GM21447 (cell line): ENCODE measurements at regions not wholly inside any gene's neighbourhood (a gene's known extent, or its start where the extent isn't known, plus 50 kb on each side); places are given as distances from the start of the nearest gene placed in this dataset.

ENCODE experiments used
- ATAC-seq: cut with Tn5 transposase; IDR thresholded peaks from one replicate; pipeline ENCODE4 v1.9.1; 2021; ENCODE audit not compliant: unreplicated experiment

DNA sequence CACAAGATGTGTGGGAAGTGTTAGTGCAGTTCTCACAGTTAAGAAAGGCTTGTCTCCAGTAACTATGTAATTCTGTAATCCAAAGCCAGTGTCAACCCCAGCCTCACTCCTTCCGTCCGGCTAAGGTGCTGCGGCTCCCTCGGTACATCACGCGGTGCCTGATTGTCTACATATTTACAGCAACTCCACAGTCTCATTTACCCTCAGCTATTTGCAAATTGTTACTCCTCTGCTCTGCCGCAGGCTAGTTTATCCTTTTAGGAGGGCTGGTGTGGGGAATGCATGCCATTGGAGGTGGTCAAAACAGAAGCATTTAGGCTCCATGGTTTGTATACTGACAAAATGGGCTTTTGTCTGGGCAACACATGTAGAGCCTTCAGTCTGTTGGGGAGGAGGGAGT lies 358.3 kb downstream of the METTL15 start:
- ATAC-seq: no peak

DNA sequence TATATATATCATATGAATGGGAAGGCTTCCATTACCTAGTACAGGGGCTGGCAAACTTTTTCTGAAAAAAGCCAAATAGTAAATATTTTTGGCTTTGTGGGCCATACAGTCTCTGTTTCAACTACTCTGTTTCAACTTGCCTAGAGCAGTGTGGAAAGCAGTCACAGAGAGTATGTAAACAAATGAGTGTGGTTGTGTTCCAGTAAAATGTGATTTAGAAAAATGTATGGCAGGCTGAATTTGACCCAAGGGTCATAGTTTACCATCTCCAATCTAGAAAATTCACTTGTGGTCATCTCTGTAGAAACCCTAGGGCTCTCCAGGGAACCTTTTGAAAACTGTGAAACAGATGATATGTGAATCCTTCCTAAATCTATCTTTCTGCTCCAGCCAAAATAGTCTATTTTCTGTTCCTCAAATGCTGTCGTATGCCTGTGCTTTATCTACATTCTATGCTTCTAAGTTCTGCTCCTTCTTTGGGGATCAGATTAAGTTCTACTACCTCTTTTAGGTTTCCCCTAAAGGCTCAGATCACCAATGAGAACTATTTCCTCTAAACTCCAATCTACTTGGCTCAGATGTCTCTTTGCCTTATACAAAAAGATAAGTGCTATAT lies 356.2 kb downstream of the METTL15 start:
- ATAC-seq: no peak

DNA sequence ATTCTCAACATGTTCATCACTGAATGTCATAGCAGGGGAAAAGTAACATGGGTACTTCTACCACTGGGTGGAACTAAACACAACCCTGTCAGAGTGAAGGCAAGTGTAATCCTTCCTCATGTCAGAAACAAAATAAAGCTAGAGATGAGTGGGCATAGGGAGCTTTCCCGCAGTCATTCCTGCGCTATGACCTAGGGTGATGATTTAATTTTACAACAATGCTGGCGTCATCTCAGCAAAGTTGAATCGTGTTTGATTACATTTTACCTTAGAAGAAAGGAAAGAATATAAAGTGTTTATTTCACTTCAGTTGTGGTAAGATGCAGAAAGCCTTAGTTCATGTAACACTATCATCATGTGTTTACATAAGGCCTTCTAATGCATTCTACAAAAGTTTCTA lies 355.6 kb downstream of the METTL15 start:
- no peak for ATAC-seq

DNA sequence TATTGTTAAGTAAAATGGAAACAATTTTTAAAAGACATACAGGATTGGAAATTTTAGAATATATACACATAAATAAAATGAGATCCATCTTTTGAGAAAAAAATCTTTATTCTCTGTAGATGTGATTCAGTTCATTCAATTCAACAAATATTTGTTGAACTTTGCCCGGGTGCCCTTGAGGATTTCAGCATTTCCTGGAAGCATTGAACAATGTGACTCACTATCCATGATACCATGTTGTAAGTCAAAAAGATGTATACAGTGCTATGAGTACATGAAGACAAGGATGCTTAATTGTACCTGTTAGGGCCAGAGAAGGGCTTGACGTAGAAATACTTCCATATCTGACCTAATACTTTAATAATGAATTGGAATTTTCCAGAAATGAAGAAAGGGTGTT lies 353.7 kb downstream of the METTL15 start:
- no peak for ATAC-seq

DNA sequence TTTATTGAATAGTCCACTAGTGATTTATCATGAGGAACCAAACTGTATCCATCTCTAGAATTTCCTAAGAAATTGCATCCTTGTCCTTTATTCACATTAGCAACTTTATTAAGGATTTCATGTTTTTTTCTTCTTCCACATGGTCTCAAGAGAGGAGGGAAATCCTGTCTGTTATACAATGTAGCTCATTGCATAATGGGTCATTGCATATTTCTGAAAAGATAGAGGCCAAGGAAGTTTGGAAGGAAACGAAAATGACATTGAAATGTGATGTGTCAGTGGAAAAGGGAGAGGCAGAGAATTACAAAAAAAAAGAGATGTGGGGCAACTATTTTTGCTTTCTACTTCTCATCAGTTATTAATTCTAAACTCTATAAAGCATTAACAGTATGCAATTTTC lies 353.1 kb downstream of the METTL15 start:
- ATAC-seq: no peak

DNA sequence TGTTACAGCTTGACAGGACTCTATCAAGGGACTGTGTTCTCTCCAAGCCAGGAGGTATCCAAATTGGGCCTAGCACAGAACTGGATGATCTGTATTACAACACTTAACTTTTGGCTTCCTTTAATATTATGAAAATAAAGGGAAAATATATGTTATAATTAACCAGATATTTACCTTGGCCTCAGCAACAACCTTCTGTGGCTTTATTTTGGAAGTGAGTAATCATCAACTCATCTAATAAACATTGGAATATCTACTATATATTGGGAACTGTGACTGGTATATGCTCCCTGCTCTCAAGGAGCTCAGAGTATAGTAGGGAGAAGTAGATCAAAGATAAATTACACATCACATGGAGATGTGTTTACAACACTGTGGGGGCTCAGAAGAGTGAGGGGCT lies 352.2 kb downstream of the METTL15 start:
- ATAC-seq: no peak

DNA sequence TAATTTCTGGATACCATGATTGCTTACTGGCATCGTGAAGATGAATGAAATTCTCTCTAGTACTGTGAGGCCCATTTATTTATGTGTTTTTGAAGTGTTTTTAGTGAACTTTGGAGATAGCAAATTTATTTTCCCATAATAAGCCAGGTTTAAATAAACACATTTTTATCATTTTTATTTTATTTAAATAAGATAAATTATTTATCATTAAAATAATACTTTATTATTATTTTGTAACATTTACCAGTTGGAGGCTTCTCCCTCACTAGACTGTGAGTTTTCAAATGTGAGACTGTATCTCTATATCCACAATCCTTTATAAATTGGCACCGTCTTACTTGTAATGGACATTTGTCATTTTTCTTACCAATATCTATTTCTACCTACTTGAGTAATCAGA lies 351.7 kb downstream of the METTL15 start:
- no peak for ATAC-seq

DNA sequence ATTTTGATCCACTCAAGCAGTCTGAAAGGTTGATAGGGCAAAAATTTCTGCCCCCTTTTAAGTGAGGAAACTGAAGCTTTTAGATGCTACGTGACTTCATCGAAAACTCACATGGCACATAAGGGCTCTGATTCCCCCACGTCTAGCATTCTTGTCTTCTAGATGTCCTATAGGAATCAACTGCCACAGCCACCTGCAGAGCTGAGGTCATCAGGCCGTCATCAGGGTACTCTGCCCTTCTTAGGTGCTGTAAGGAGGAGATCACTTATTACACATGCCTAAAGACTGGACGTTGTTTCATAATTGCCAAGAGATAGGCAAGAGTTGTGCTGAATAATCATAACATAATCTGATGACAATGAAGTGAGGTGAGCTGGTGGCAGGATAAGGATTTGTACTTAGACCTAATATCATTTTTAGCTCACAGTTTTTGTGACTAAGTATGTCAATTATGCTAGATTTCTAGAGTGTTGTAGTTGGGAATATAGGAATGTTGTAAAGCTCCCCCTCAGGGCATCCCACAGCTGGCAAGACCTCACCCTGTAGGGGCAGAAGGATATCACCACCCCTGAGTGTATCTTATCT lies 349.4 kb downstream of the METTL15 start:
- no peak for ATAC-seq

DNA sequence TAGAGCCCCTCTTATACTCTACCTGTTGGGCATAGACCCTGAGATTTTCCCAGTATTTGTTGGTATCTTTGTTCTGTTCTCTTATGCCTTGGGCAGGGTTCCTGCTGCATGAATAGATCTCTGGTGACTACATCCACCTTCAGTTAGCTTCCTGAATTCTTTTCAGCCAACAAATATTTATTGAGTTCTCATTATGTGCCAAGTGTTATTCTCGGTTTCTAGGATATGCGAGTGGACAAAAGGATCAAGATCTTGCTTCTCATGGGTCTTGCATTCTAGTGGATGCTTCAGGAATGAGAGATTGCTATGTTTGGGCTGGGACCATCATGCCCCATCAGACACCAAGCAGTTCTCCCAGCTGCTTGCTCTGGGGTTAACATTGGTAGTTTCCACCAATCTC lies 340.0 kb downstream of the METTL15 start:
- ATAC-seq: no peak

DNA sequence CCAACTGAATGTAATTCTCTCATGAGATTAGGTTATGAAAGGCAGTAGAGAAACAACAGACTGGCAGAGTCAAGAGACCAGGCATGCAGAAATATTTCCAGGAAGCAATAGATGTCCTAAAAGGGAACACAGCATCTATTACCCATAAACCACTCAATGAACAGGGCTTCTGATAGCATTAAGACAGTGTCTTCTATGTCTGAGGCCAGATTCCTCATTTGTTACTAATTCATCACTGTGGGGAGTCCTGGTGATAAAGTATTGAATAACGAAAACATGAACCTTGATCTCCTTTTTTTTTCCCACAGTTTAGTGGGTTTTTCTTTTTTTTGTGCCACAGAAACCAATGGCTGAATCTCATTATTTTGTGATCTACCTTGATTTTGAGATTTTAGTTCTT lies 339.0 kb downstream of the METTL15 start:
- no peak for ATAC-seq

DNA sequence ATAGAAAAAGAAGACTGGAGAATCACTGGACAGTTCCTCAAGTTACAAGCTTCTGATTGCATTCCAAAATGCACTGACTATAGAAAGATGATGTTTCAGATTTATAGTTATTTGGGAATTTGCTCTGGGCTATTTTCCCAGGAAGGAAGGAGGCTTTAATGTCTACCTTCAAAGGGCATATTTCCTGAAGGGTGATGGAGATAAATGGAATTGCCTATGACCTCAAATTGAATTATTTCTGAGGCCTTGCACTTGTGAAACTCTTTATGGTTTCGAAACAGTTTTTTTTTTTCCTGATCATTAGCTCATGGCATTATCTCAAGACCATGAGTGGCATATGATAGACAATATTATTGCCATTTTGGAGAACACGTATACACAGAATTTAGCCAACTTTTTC lies 333.9 kb downstream of the METTL15 start:
- no peak for ATAC-seq

DNA sequence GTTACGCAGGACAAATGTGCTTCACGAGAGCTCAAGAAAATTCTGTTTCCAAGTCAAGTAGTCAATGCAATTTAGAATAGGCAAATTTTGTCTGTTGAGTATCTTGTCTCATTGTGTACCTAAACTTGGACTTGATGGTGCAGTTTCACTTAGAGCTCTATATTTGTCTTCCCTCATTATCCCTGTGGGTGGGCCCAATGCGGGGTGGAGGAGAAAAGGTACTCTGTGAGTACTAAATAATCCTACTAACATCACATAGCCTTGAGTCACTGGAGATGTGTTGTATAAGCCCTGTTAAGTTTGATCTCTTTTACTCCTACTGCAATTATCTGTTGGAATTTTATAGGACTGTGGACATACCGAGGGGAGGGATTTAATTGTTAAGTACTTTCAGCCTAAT lies 331.2 kb downstream of the METTL15 start:
- ATAC-seq: no peak

DNA sequence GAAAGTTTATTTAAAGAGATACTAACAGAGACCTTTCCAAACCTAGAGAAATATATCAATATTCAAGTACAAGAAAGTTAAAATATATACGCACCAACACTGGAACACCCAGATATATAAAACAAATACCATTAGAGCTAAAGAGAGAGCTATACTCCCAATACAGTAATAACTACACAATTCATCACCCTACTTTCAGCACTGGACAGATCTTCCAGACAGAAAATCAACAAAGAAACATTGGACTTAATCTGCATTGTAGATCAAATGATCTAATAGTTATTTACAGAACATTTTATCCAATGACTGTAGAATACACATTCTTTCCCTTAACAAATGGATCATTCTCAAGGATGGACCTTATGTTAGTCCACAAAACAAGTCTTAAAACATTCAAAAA lies 311.9 kb downstream of the METTL15 start:
- ATAC-seq: no peak

DNA sequence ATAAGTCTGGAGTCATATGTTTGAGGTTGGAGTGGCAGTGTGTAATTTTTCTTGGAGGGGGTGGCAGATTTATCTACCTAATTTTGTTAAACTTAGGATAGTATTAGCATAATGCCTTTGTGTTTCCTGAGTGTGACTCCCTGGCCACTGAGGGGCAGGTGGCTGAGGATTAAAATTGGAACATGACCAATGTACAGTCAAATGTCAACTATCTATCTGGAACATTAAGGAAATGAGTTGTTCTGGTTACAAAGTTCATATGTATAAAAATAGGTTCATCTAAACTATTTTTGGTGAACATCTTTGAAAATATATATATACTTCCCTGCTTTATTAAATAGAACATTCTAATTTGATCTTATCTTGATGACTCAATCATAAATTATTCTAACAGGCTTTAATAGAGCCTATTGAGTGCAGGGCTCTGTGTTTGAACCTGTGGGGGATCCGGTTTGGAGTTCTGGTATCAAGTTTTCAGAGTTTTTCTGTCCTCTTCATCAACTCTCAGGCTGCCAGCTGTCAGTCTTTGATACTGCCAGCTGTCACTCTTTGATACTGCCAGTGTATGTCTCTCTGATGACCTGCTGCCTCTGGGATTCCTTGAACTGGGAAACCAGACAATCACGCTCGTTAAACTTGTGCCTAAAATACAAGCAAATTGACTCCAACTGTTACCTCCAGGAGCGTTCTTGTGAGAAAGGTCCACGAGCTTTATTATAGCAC lies 309.6 kb downstream of the METTL15 start:
- no peak for ATAC-seq

DNA sequence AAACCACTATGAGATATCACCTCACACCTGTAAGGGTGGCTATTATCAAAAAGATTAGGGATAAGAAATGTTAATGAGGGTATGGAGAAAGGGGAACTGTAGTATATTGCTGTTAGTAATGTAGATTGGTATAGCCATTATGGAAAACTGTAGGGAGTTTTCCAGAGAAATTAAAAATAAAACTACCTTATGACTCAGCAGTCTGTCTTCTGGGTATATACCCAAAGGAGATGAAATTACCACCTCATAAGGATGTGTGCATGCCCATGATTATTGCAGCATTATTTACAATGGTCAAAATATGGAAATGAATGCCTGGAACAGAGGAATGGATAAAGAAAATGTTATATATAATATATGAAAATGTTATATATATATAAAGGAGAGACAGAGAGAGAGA lies 303.8 kb downstream of the METTL15 start:
- ATAC-seq: no peak

DNA sequence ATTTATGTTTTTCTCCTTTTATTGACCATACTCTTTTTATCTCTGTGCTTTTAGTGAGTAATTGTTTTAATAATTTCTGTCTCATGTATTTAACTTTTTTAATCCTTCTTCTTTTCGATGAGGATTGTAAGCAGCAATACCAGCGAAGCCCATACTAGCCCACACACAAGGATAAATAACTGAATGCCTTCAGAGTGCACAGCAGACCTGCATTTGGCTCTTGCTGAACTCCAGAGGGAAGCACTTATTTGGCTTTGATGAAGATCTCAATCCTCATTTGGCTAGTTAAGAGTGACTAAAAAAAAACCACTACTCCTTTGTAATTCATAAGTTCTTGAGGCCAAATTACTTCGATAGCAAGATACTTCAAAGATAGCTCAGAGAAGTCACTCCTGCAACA lies 293.3 kb downstream of the METTL15 start:
- no peak for ATAC-seq

DNA sequence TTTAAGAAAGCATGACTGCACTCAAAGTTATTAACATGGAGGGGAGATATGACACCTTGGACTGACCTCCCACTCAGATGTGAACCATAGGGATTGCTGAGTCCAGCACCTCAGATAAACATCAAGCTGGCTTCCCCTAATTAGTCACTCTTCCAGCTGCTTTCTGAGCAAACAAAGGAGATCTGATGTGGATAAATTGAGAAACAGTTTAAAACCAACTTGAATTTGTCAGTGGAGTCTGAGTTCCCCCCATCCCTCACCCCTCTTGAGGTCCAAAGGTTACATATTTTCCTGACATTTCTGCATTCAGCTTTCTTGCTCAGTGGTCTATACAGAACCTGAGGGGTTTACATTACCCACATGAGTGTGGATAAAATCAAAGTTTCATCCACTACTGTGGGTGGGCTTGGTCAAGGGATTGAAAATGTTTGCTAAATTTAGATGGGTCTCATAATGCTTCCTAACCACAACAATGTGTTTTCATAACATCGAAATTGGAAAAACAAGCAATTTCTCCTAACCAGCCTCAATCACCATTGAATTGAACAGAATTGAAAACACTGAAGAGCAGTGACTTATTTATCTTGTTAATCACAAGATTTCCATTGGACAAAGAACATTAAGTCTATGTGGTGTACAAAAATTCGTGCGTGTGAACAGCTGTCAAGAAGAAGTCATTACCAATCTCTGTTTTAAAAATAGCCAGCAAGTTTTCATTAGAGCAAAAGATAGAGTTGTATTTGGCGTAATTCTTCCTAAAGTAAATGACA lies 292.3 kb downstream of the METTL15 start:
- ATAC-seq: no peak

DNA sequence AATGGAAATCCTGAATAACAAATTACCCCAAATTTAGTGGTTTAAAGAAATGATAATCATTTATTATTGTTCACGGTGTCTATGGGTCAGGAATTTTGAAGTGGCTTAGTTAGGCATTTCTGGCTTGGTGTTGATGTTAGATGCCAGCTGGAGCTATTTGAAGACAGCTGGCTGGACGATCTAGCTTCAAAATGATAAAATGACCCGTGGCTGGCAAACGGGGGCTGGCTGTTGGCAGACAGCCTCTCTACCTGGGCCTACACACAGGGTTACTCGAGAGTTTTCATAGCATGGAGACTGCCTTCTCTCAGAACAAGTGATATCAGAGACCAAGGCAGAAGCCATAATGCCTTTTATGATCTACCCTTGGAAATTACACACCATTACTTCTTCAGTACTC lies 285.2 kb downstream of the METTL15 start:
- ATAC-seq: no peak

DNA sequence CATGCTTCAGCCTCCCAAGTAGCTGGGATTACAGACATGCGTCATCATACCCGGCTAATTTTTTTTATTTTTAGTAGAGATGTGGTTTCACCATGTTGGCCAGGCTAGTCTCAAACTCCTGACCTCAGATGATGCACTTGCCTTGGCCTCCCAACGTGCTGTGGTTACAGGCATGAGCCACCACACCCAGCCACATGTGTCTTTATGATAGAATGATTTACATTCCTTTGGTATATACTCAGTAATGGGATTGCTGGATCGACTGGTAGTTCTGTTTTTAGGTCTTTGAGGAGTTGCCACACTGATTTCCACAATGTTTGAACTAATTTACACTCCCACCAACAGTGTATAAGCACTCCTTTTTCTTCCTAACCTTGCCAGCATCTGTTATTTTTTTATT lies 276.2 kb downstream of the METTL15 start:
- ATAC-seq: no peak

DNA sequence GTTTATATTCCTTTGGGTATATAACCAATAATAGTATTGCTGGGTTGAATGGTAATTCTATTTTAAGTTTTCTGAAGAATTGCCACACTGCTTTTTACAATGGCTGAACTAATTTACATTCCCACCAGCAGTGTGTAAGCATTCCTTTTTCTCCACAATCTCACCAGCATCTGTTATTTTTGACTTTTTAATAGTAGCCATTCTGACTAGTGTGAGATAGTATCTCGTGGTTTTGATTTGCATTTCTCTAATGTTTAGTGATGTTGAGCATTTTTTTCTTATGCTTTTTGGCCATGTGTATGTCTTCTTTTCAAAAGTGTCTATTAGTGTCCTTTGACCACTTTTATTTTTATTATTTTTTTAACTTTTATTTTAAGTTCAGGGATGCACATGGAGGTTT lies 275.3 kb downstream of the METTL15 start:
- no peak for ATAC-seq
